ENCODE measurements at regions not wholly inside any gene's neighbourhood (a gene's known extent, or its start where the extent isn't known, plus 50 kb on each side); places are given as distances from the start of the nearest gene placed in this dataset.

DNA sequence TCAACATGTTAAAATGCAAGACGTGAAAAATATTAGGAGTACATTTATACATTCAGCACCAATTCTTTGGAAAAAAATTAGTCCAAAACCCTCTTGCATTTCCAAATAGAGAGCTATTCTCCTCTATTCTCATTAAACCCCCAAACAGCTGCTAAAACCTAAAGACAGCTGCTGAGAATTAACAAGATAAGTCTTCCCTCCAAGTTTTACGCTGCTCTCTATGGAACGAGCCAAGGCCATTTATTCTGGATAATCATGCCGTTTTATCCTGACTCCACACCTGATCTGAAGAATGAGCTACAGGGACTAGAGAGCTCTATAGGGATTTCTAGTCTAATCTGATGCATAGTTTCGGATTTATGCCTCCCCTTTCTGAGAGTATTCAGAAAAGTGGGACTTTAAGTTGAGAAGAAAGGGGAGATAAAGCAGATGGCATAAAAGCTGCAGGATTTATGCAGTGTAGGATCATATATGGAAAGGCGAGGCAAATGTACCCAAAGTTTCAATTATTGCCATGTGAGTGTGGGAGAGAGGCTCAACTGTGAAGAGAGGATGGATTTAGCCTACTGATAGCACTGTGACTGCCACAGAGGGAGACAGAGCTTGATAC, 64.7 kb upstream of the HS3ST5 start:
- H3K9me3 Mint-ChIP-seq = no peaks in the 10 kb centered on the region
- DNase-seq = no peak
- H3K27me3 Mint-ChIP-seq = no peaks in the 10 kb centered on the region
- H3K27ac Mint-ChIP-seq = no peak overlapping the region
- H3K36me3 Mint-ChIP-seq (ENCODE audit: low read depth) = no peaks in the 10 kb centered on the region
- ChIA-PET POLR2A (no interaction called here), CTCF (no interaction called here)
- no peak overlapping the region for H3K4me3 Mint-ChIP-seq
- H3K4me1 Mint-ChIP-seq = no peaks in the 10 kb centered on the region

DNA sequence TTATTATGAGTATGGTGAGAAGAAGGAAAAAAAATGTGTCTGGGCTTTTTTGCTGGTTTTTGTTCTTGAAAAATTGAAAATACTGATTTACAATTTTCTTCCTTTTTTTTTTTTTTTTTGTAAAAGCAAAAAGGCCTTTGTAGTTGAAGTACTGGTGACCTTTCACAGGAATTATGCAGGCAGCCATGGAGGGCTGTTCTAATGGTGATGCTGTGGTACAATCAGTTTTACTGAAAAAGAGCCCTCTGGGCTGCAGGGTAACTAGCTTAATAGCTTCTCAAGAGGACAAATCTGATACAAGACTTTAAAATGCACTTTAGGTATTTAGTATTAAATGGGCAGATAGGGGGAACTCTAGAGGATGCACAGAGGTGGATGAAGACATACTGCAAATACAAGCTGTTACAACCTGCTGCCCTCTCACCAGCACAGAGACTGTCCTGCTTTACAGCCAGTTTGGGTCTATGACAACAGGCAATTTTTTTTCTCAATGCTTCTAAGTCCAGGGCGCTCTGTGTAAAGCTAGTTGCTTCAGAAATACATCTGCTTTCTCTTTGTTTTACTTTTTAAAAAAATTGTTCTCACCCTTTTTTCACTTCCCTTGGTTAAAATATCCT, 61.6 kb upstream of the HS3ST5 start:
- H3K4me1 Mint-ChIP-seq = no peaks in the 10 kb centered on the region
- POLR2A ChIA-PET = no interaction called here
- H3K27me3 Mint-ChIP-seq = no peaks in the 10 kb centered on the region
- CTCF ChIA-PET = no interaction called here
- H3K27ac Mint-ChIP-seq = no peak overlapping the region
- no peak overlapping the region for H3K4me3 Mint-ChIP-seq
- H3K9me3 Mint-ChIP-seq = no peaks in the 10 kb centered on the region
- no peak for DNase-seq
- H3K36me3 Mint-ChIP-seq (ENCODE audit: low read depth) = no peaks in the 10 kb centered on the region

DNA sequence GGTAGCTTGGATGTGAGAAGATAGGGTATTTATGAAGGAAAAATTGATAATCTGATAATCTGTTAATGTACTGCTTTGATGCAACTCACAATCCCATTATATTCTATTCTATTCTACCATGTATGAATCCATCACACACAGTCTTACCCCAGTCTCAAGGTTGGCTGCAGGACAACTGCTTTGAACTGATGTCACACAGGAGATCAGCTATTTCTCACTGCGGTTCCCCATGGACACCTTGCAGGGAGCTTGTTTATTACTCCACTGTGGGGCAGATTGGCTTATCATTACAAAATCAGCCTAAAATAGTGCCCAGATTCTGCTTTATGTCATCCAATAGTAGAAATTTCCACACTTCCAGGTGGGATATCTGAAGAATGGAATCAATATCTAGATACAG, 61.0 kb upstream of the HS3ST5 start:
- ChIA-PET CTCF (no interaction called here), POLR2A (no interaction called here)
- no peak for DNase-seq
- Mint-ChIP-seq H3K36me3 (ENCODE audit: low read depth) (no peaks in the 10 kb centered on the region), H3K4me3 (no peak overlapping the region), H3K27ac (no peak overlapping the region), H3K4me1 (no peaks in the 10 kb centered on the region), H3K9me3 (no peaks in the 10 kb centered on the region), H3K27me3 (no peaks in the 10 kb centered on the region)

DNA sequence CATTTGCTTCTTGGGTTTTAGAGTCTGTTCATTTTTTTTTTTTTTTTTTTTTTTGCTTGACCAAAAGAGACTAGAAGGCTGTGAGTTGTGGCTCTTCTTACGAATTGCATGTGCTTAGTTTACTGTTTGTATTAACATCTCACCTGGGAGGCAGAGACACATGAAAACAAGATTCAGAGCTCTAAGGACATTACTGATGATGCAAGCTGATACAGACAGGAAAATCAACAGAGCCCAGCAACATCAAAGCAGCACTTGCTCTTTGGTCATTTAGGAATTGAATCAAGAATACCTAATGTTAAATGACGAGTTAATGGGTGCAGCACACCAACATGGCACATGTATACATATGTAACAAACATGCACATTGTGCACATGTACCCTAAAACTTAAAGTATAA, 55.7 kb upstream of the HS3ST5 start:
- H3K27ac Mint-ChIP-seq = no peak overlapping the region
- no peaks in the 10 kb centered on the region for H3K4me1 Mint-ChIP-seq
- H3K36me3 Mint-ChIP-seq (ENCODE audit: low read depth) = no peaks in the 10 kb centered on the region
- no peak for DNase-seq
- H3K9me3 Mint-ChIP-seq = peaks cover 2% of the 10 kb centered on the region
- H3K4me3 Mint-ChIP-seq = no peak overlapping the region
- ChIA-PET CTCF (no interaction called here), POLR2A (no interaction called here)
- no peaks in the 10 kb centered on the region for H3K27me3 Mint-ChIP-seq

All from activated CD4-positive, alpha-beta memory T cell treated with anti-CD3 and anti-CD28 coated beads, Interleukin-2, amount 10 ng/mL, durations not matched to agents 7 days and 5 days (primary cell).